ENCODE measurements at regions not wholly inside any gene's neighbourhood (a gene's known extent, or its start where the extent isn't known, plus 50 kb on each side); places are given as distances from the start of the nearest gene placed in this dataset. TPM values are rescaled to one million over a fixed set of nuclear protein-coding genes. Genes with fewer than 3 reads are reported as not detected.

Small RNA genes lying in the stretch of these regions (small RNA-seq; reads per million reads assigned to genes)
- not detected for gene MIR4417

Measured in occipital lobe (tissue), 1 donor.